HCT116 (cell line): ENCODE measurements at regions not wholly inside any gene's neighbourhood (a gene's known extent, or its start where the extent isn't known, plus 50 kb on each side); places are given as distances from the start of the nearest gene placed in this dataset.

ENCODE experiments used
- ATAC-seq: fragments of 200-7000 bp; cut with Tn5 transposase; 2 replicates; pipeline ENCODE4 v1.9.1; 2020; ENCODE audit warnings: mild to moderate bottlenecking, moderate library complexity
- BruUV-seq: library from RNA; stranded (reverse); fragments of 400-500 nt; replicated peaks from 2 replicates; lab custom pipeline; 2021; lab: Mats Ljungman, UMichigan
- CTCF ChIA-PET: fragments of 300-600 bp; sonication (Branson Sonifier 250); formaldehyde crosslinking; loops from one replicate; lab custom pipeline; 2021; ENCODE audit warnings: antibody characterized with exemption; lab: Charles Lee
- POLR2A ChIA-PET: fragments of 300-600, 350-600 bp; sonication (Branson Sonifier 250); formaldehyde crosslinking; loops from one replicate; lab custom pipeline; 2021; ENCODE audit warnings: antibody characterized with exemption; lab: Charles Lee
- RAD21 ChIA-PET, 2 experiments: fragments of 300-600 bp; sonication (Branson Sonifier 250); formaldehyde crosslinking; loops; one replicate each; lab custom pipeline; 2023; ENCODE audit warnings: low total read pairs in 2 of 2; ENCODE audit not compliant: uncharacterized antibody in 2 of 2, unreplicated experiment in 2 of 2, low non-redundant PET in 1 of 2; lab: Charles Lee
- DNase-seq: peaks from one replicate; pipeline ENCODE4 v3.0.0-alpha.2; 2010; ENCODE audit warnings: low read depth, low spot score
- H2AFZ ChIP-seq: fragments of 200-600 bp; shearing (Covaris generic), sonication (generic); 2 replicates; pipeline ENCODE4 v1.6.1; 2017; ENCODE audit warnings: low read depth, mixed run types, mixed read lengths, antibody characterized with exemption, low read length; ENCODE audit not compliant: poor library complexity, severe bottlenecking
- H3K27ac ChIP-seq: 2 replicates; pipeline ENCODE4 v1.5.1; 2012; ENCODE audit warnings: low read depth, low read length
- H3K27me3 ChIP-seq: fragments of 200-600 bp; sonication (generic); 2 replicates; pipeline ENCODE4 v1.6.1; 2016; ENCODE audit warnings: mixed run types, low read length, mixed read lengths; ENCODE audit not compliant: insufficient read depth
- H3K36me3 ChIP-seq, 2 experiments: fragments of 200-500 bp in 1 of 2; fragments of 200-600 bp in 1 of 2; sonication (Bioruptor generic) in 1 of 2; sonication (generic) in 1 of 2; 2 replicates each; pipeline versions ENCODE4 v1.5.1 to v1.6.1; 2014 to 2016; ENCODE audit warnings: low read length in 2 of 2, inconsistent platforms in 1 of 2, mixed read lengths in 1 of 2, mixed run types in 1 of 2; ENCODE audit not compliant: insufficient read depth in 2 of 2, control insufficient read depth in 1 of 2
- H3K4me1 ChIP-seq, 2 experiments: fragments of 200-600 bp in 1 of 2; sonication (generic) in 1 of 2; 2 replicates each; pipeline versions ENCODE4 v1.5.1 to v1.6.1; 2012 to 2017; ENCODE audit warnings: low read length in 2 of 2, inconsistent platforms in 1 of 2, mild to moderate bottlenecking in 1 of 2, mixed read lengths in 1 of 2, mixed run types in 1 of 2, moderate library complexity in 1 of 2; ENCODE audit not compliant: insufficient read depth in 2 of 2, control insufficient read depth in 1 of 2
- H3K4me2 ChIP-seq: fragments of 200-600 bp; sonication (generic); 2 replicates; pipeline ENCODE4 v1.6.1; 2017; ENCODE audit warnings: mixed run types, low read length, mixed read lengths
- H3K4me3 ChIP-seq, 2 experiments: fragments of 200-600 bp in 1 of 2; sonication (generic) in 1 of 2; replicated peaks in 1 of 2; 2 replicates each; pipeline ENCODE4 v1.5.1; 2011 to 2016; ENCODE audit warnings: low read length in 2 of 2, control low read depth in 1 of 2, low read depth in 1 of 2, mild to moderate bottlenecking in 1 of 2, mixed read lengths in 1 of 2, mixed run types in 1 of 2
- H3K79me2 ChIP-seq: fragments of 200-600 bp; sonication (generic); 2 replicates; pipeline ENCODE4 v1.6.1; 2017; ENCODE audit warnings: mild to moderate bottlenecking, mixed run types, low read length, moderate library complexity, mixed read lengths; ENCODE audit not compliant: insufficient read depth
- H3K9ac ChIP-seq: fragments of 200-600 bp; sonication (generic); 2 replicates; pipeline ENCODE4 v1.6.1; 2016; ENCODE audit warnings: low read length, mixed read lengths
- H3K9me2 ChIP-seq: fragments of 200-600 bp; sonication (generic), shearing (Covaris generic); 2 replicates; pipeline ENCODE4 v1.6.1; 2017; ENCODE audit warnings: mixed run types, mild to moderate bottlenecking, moderate library complexity; ENCODE audit not compliant: insufficient read depth
- H3K9me3 ChIP-seq, 2 experiments: fragments of 200-500 bp in 1 of 2; fragments of 200-600 bp in 1 of 2; sonication (Bioruptor generic) in 1 of 2; sonication (generic) in 1 of 2; 2 replicates each; pipeline ENCODE4 v1.6.1; 2014 to 2017; ENCODE audit warnings: low read length in 2 of 2, mixed read lengths in 2 of 2, inconsistent platforms in 1 of 2, low read depth in 1 of 2, mild to moderate bottlenecking in 1 of 2, mixed run types in 1 of 2, moderate library complexity in 1 of 2; ENCODE audit not compliant: control insufficient read depth in 1 of 2, insufficient read depth in 1 of 2
- H4K20me1 ChIP-seq: fragments of 200-600 bp; sonication (generic), shearing (Covaris generic); 2 replicates; pipeline ENCODE4 v1.6.1; 2017; ENCODE audit warnings: mixed run types, mild to moderate bottlenecking, moderate library complexity; ENCODE audit not compliant: insufficient read depth
- POLR2A ChIP-seq: IDR thresholded peaks from 2 replicates; pipeline ENCODE4 v1.7.0; 2011; ENCODE audit warnings: borderline replicate concordance; ENCODE audit not compliant: insufficient read depth, insufficient read length; ENCODE audit errors: extremely low read depth
- REST ChIP-seq: IDR thresholded peaks from 2 replicates; pipeline ENCODE4 v1.6.1; 2012; ENCODE audit warnings: low read depth
- TCF7L2 ChIP-seq: IDR thresholded peaks from 2 replicates; pipeline ENCODE4 v1.7.0; 2011; ENCODE audit warnings: borderline replicate concordance, inconsistent platforms; ENCODE audit not compliant: insufficient read depth, insufficient read length; ENCODE audit errors: extremely low read depth
- ZBTB33 ChIP-seq: IDR thresholded peaks from 2 replicates; pipeline ENCODE4 v1.6.1; 2011; ENCODE audit warnings: mild to moderate bottlenecking, low read length, moderate library complexity; ENCODE audit not compliant: insufficient replicate concordance; ENCODE audit errors: extremely low read depth
- intact Hi-C: fragments of 100-400 bp; cut with micrococcal nuclease; formaldehyde crosslinking; loops from 2 replicates; pipeline ENCODE4 v1.10.0; 2022

GRCh38 chr13:95354156-95354555 is 52.9 kb upstream of the ABCC4 start:
- Histone ChIP-seq H3K4me1 (peaks cover 0 to 2% of the 10 kb centered on the region in 2 experiments; a peak in 1 of 4 replicates), H3K36me3 (no peaks in the 10 kb centered on the region), H4K20me1 (no peaks in the 10 kb centered on the region), H3K4me3 (no peak overlapping the region), H3K27me3 (no peaks in the 10 kb centered on the region), H3K79me2 (no peaks in the 10 kb centered on the region), H3K4me2 (no peak overlapping the region), H2AFZ (no peak overlapping the region), H3K9me2 (no peaks in the 10 kb centered on the region), H3K9me3 (no peaks in the 10 kb centered on the region), H3K27ac (no peak overlapping the region), H3K9ac (no peak overlapping the region)
- intact Hi-C loops, result no loop called here
- BruUV-seq, result no TSS peak
- TF ChIP-seq REST (no peak), ZBTB33 (no peak), POLR2A (no peak), TCF7L2 (no peak)
- ChIA-PET CTCF (no interaction called here), POLR2A (no interaction called here), RAD21 (no interaction called here)
- DNase-seq (no peak), ATAC-seq (no peak)
